ENCODE measurements at regions not wholly inside any gene's neighbourhood (a gene's known extent, or its start where the extent isn't known, plus 50 kb on each side); places are given as distances from the start of the nearest gene placed in this dataset.

GRCh38 chr14:56895154-56895553, 84.9 kb upstream of the OTX2 start:
- no peak overlapping the region for H3K4me3 ChIP-seq (ENCODE audit: low read depth, low read length)
- in situ Hi-C loops (cut with HindIII; ENCODE audit: low sequenced_read_pairs) = no loop called here
- no peak for DNase-seq (ENCODE audit: low read depth)
- TF ChIP-seq CTCF (IDR thresholded peaks at IDR 0.05; ENCODE audit: low read depth, low read length, missing control alignments) = no peak

GRCh38 chr14:56894591-56894991, 84.3 kb upstream of the OTX2 start:
- TF ChIP-seq CTCF (IDR thresholded peaks at IDR 0.05; ENCODE audit: low read depth, low read length, missing control alignments) = no peak
- no peak for DNase-seq (ENCODE audit: low read depth)
- in situ Hi-C loops (cut with HindIII; ENCODE audit: low sequenced_read_pairs) = no loop called here
- H3K4me3 ChIP-seq (ENCODE audit: low read depth, low read length) = no peak overlapping the region

GRCh38 chr14:56892959-56893358, 82.7 kb upstream of the OTX2 start:
- DNase-seq (ENCODE audit: low read depth) = no peak
- H3K4me3 ChIP-seq (ENCODE audit: low read depth, low read length) = no peak overlapping the region
- in situ Hi-C loops (cut with HindIII; ENCODE audit: low sequenced_read_pairs) = no loop called here
- TF ChIP-seq CTCF (IDR thresholded peaks at IDR 0.05; ENCODE audit: low read depth, low read length, missing control alignments) = no peak

DNA sequence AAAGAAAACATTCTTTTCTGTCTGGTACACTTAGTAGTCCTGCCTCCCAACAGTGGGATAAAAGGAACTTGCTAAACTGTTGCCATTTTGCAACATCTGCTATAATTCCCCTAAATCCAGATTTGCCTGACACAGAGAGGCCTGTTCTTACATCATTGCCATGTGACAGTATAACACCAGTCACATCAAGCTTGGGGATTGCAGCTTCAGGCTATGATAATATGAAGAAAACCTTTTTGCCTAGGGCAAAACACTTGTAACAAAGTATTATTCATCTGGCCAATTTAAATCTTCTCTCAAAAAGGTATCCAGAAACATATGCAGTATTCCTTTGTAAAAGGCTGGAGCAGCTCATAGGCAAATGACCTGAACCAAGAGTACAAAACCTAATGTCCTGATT, 80.9 kb upstream of the OTX2 start:
- H3K4me3 ChIP-seq (ENCODE audit: low read depth, low read length) = no peak overlapping the region
- TF ChIP-seq CTCF (IDR thresholded peaks at IDR 0.05; ENCODE audit: low read depth, low read length, missing control alignments) = no peak
- in situ Hi-C loops (cut with HindIII; ENCODE audit: low sequenced_read_pairs) = no loop called here
- DNase-seq (ENCODE audit: low read depth) = no peak

GRCh38 chr14:56889705-56890104, 79.4 kb upstream of the OTX2 start:
- in situ Hi-C loops (cut with HindIII; ENCODE audit: low sequenced_read_pairs) = no loop called here
- DNase-seq (ENCODE audit: low read depth) = no peak
- TF ChIP-seq CTCF (IDR thresholded peaks at IDR 0.05; ENCODE audit: low read depth, low read length, missing control alignments) = no peak
- H3K4me3 ChIP-seq (ENCODE audit: low read depth, low read length) = no peak overlapping the region

- TF ChIP-seq CTCF (IDR thresholded peaks at IDR 0.05; ENCODE audit: low read depth, low read length, missing control alignments) = no peak
- no peak overlapping the region for H3K4me3 ChIP-seq (ENCODE audit: low read depth, low read length)
- in situ Hi-C loops (cut with HindIII; ENCODE audit: low sequenced_read_pairs) = no loop called here
- DNase-seq (ENCODE audit: low read depth) = no peak
Observed at GRCh38 chr14:56888274-56888673, 78.0 kb upstream of the OTX2 start.

GRCh38 chr14:56887216-56887615, 76.9 kb upstream of the OTX2 start:
- H3K4me3 ChIP-seq (ENCODE audit: low read depth, low read length) = no peak overlapping the region

More at GRCh38 chr14:56887216-56887615, 76.9 kb upstream of the OTX2 start:
- no peak for TF ChIP-seq CTCF (IDR thresholded peaks at IDR 0.05; ENCODE audit: low read depth, low read length, missing control alignments)
- in situ Hi-C loops (cut with HindIII; ENCODE audit: low sequenced_read_pairs) = no loop called here
- no peak for DNase-seq (ENCODE audit: low read depth)
